HG03135 (cell line): ENCODE measurements at regions not wholly inside any gene's neighbourhood (a gene's known extent, or its start where the extent isn't known, plus 50 kb on each side); places are given as distances from the start of the nearest gene placed in this dataset.
"Not testable (repeated sequence)": the region's sequence is repeated elsewhere in the genome, so short reads cannot be mapped to it uniquely, and the experiment has no call there.

Experiments used
- ATAC-seq: cut with Tn5 transposase; IDR thresholded peaks from one replicate; pipeline ENCODE4 v1.9.1; 2021; ENCODE audit warnings: mild to moderate bottlenecking, moderate library complexity; ENCODE audit not compliant: unreplicated experiment

DNA sequence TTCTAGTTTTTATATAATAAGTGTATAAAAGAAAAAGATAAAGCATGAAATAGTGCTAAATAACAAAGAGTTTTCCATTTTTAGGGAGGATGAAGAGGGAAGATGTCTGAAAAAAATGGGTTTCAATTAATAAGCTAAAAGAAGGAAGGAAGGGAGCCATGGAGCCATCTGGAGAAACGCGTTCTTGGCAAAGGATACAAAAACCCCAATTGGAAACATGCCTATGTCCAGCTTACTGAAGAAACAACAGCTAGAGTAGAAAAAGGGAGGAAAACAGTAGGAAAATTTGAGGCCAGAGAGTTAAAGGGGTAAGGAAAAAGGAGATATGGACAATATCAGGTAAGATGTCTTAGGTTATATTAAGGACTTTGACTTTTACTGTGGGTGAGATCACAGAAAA lies 416.2 kb upstream of the GHITM start:
- ATAC-seq, result no peak

DNA sequence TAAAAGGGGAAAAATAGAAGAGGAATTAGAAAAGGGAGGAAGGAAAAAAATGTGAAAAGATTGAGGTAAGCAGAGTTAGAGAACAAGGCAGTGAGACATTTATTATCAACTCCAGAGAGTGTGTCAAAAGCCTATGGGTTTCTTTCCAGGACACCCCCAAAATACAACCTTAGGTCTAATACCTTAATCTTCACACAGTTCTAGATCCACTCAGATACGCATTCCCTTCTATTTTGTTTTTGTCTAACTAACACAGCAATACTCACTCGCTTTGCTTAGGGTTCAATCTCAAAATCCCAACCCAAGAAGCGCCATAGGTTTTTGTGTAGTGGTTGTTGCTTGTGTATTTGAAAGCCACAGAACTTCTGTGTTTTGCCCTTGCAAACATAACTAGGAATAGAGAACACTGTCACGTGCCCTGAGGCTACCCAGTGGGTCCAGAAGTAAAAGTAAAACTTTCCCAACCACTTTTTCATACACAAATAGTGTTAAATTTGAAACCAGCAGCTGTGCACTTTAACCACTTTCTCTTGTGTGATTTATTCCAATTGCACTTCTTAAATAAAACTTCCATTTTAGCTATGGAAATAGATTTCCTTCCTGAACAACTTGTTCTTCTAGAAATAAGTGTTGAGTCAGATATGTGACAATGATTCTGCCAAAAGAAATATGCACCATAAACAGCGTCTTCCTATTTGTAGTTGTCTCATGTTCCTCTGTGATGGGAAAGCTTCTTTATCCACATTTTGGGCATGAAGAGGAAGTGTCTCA lies 414.7 kb upstream of the GHITM start:
- ATAC-seq, result no peak

DNA sequence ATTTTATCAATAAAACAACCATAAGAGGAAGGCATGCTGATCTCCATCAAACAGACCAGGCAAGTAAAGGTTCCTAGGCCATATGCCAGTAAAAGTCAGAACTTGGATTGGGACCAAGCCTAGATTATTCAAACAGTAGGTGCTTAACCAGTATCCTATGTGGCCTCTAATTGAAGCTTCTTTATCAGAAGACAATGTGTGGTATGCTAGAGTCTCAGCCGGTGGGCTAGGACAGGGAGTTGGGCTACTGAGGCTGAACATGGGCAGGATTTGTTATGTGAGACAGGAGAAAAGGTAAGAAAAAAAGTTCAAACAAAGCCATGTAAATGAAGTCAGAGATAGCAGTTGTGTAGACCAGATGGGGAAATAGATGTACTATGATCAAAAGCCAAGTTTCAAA lies 413.7 kb upstream of the GHITM start:
- no peak for ATAC-seq

DNA sequence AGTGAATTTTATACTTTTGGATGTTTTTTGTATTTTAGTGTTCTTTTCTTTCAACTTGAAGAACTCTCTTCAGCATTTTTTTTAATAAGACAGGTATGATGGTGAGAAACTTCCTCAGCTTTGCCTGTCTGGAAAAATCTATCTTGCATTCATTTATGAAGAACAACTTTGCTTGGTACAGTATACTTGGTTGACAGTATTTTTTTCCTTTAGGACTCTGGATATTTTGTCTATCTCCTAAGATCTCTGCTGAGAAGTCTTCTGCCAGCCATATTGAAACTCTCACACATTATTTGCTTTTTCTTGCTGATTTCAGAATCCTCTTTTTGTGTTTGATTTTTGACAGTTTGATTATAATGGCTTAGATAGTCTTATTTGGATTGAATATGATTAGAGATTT lies 405.0 kb upstream of the GHITM start:
- ATAC-seq, result no peak

DNA sequence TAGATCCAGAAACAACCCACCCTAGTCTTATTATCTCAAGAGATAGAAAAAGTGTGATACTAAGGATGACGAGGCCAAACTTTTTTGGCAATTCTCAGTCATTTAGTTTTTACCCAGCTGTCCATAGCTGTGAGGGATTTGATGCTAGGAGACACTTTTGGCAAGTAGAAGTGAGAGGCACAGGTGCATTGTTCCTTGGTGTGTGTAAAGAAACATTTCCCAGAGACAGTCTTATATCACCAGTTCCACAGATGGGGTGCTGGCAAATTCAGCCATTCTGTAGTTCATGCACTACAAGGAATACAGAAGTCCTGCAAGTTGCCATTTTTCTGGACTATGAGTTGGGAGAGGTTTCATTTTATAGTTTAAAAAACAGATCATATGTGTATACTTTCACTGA lies 403.3 kb upstream of the GHITM start:
- ATAC-seq, result no peak

GRCh38 chr10:83750604-83751003 lies 388.7 kb upstream of the GHITM start:
- ATAC-seq, result no peak

DNA sequence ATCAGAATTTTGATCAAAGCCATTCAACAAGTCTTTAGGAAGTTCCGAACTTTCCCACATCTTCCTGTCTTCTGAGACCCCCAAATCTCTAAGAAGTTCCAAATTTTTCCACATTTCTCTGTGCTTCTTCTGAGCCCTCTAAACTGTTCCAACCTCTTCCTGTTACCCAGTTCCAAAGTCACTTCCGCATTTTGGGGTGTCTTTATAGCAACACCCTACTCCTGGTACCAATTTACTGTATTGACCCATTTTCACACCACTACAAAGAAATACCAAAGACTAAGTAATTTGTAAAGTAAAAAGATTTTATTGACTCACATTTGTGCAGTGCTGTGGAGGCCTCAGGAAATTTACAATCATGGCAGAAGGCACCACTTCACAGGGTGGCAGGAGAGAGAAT lies 385.8 kb upstream of the GHITM start:
- ATAC-seq, result no peak

GRCh38 chr10:83754857-83755256 lies 384.5 kb upstream of the GHITM start:
- ATAC-seq, result no peak

GRCh38 chr10:83760142-83760541 lies 379.2 kb upstream of the GHITM start:
- no peak for ATAC-seq

- no peak for ATAC-seq
These were observed 374.6 kb upstream of the GHITM start for GRCh38 chr10:83764666-83765065.

DNA sequence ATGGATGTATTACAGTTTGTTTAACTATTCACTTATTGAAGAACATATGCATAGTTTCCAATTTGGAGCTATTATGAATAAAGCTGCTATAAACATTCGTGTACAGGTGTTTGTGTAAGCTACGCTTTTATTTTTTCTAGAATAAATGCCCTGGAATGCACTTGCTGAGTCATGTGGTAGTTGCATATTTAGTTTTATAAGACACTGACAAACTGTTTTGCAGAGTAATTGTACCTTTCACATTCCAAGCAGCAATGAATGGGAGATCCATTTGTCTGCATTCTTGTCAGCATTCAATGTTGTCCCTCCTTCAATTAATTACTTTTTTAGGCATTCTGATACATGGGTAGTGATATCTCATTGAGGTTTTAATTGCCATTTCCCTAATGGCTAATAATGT lies 373.6 kb upstream of the GHITM start:
- no peak for ATAC-seq

GRCh38 chr10:83769281-83769820 lies 370.0 kb upstream of the GHITM start:
- no peak for ATAC-seq

GRCh38 chr10:83786701-83787100 lies 352.6 kb upstream of the GHITM start:
- ATAC-seq, result not testable (repeated sequence)

- no peak for ATAC-seq
These were observed 337.3 kb upstream of the GHITM start for GRCh38 chr10:83801983-83802382.

- ATAC-seq, result no peak
These were observed 332.6 kb upstream of the GHITM start for GRCh38 chr10:83806717-83807116.

DNA sequence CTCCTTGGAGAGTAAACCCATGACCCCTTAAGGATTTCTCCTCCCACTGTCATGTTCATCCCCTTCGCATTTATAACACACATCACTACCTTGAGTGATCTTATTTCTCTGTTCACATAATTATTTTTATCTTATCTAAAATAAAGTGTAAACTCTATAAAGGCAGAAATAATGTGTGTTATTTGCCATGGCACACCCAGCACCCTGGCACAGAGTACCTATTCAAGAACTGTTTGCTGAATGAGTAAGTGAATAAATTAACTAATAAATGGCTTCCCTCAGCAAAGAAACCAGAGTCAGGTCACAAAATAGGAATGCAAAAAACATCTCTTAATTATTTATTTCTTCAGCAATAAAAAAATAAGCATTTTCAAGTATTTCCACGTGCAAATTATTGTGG lies 330.3 kb upstream of the GHITM start:
- ATAC-seq, result no peak

- no peak for ATAC-seq
These were observed 322.4 kb upstream of the GHITM start for GRCh38 chr10:83816942-83817341.

GRCh38 chr10:83817797-83818196 lies 321.5 kb upstream of the GHITM start:
- ATAC-seq, result no peak

- ATAC-seq, result no peak
These were observed 319.7 kb upstream of the GHITM start for GRCh38 chr10:83819609-83820008.

DNA sequence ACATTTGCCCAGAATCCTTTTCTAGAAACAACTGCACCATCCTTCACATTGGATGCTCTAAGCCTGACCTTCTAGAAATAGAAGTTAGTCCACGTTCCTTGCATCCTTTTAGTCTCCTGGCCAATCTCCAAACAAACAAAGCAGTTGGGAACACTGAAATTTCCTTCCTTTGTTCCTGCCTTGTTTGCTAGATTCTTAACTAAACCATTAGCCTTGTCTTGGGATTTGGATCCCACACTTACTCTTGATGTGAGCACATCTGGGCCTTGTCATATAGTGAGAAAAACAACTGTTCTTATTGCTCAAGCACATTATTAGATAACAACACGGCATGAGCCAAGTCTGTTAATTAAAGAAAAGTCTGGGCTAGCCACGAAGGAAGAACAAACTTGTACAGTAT lies 319.3 kb upstream of the GHITM start:
- ATAC-seq, result no peak

DNA sequence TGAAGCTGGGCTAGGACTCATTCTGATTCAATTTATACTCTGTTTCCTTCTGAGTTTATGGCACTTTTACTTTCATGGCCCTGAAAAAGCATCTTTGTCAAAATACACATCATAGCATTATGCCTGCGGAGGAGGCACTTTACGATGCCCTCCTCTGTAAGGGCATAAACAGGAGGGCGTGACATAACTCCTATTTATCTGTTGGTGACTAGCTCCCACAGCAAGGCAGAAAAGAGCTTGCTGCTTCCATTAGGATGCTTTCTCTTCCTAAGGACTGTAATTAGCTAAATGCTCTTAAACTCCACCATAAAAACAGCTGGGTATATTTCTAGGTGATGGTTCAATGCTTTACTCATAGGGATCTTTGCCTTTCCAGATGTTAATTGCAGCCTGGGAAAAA lies 315.2 kb upstream of the GHITM start:
- ATAC-seq, result no peak

GRCh38 chr10:83834096-83834495 lies 305.2 kb upstream of the GHITM start:
- ATAC-seq, result no peak
